SK-N-SH treated with all-trans-retinoic acid at 6 μM for 48 hours (cell line): ENCODE measurements at regions not wholly inside any gene's neighbourhood (a gene's known extent, or its start where the extent isn't known, plus 50 kb on each side); places are given as distances from the start of the nearest gene placed in this dataset.

ENCODE experiments used
- ATAC-seq: fragments of 200-7000 bp; cut with Tn5 transposase; 3 replicates; pipeline ENCODE4 v1.9.1; 2020; ENCODE audit warnings: mild to moderate bottlenecking, moderate library complexity
- ARNTL ChIP-seq: fragments of 450-650 bp; formaldehyde crosslinking; IDR thresholded peaks from 2 replicates; pipeline ENCODE4 v1.5.0; 2020; ENCODE audit warnings: low read depth, mild to moderate bottlenecking, moderate library complexity, borderline replicate concordance
- BACH2 ChIP-seq: fragments of 250-450 bp; sonication (Bioruptor Pico); IDR thresholded peaks from 2 replicates; pipeline ENCODE4 v1.9.0; 2021; ENCODE audit warnings: mild to moderate bottlenecking, borderline replicate concordance
- CREB5 ChIP-seq: fragments of 250-450 bp; sonication (Bioruptor Pico); IDR thresholded peaks from 2 replicates; pipeline ENCODE4 v1.5.1; 2020; ENCODE audit warnings: low read depth, mild to moderate bottlenecking, moderate library complexity
- CSDC2 ChIP-seq: fragments of 250-450 bp; sonication (Bioruptor Pico); IDR thresholded peaks from 2 replicates; pipeline ENCODE4 v1.5.0; 2020; ENCODE audit warnings: mild to moderate bottlenecking, moderate library complexity
- CSRNP3 ChIP-seq: fragments of 250-450 bp; sonication (Bioruptor Pico); IDR thresholded peaks from 2 replicates; pipeline ENCODE4 v1.5.1; 2021; ENCODE audit warnings: mild to moderate bottlenecking, moderate library complexity
- ESRRG ChIP-seq: fragments of 250-450 bp; sonication (Bioruptor Pico); IDR thresholded peaks from 2 replicates; pipeline ENCODE4 v1.6.1; 2021; ENCODE audit warnings: mild to moderate bottlenecking
- ISL1 ChIP-seq: fragments of 250-450 bp; sonication (Bioruptor Pico); IDR thresholded peaks from 2 replicates; pipeline ENCODE4 v2.1.2; 2022; ENCODE audit warnings: mild to moderate bottlenecking, moderate library complexity
- OSR1 ChIP-seq: fragments of 250-450 bp; sonication (Bioruptor Pico); IDR thresholded peaks from 2 replicates; pipeline ENCODE4 v1.8.0; 2022; ENCODE audit warnings: moderate library complexity, mild to moderate bottlenecking, inconsistent platforms
- PATZ1 ChIP-seq: fragments of 250-450 bp; sonication (Bioruptor Pico); IDR thresholded peaks from 2 replicates; pipeline ENCODE4 v1.8.0; 2020; ENCODE audit warnings: mild to moderate bottlenecking, moderate library complexity, borderline replicate concordance
- POU6F1 ChIP-seq: fragments of 250-450 bp; sonication (Bioruptor Pico); IDR thresholded peaks from 2 replicates; pipeline ENCODE4 v1.8.0; 2021; ENCODE audit warnings: low read depth, mild to moderate bottlenecking, moderate library complexity, borderline replicate concordance
- PPARA ChIP-seq: fragments of 250-450 bp; sonication (Bioruptor Pico); IDR thresholded peaks from 2 replicates; pipeline ENCODE4 v1.5.0; 2020; ENCODE audit warnings: mild to moderate bottlenecking, borderline replicate concordance
- RARB ChIP-seq: fragments of 250-450 bp; sonication (Bioruptor Pico); IDR thresholded peaks from 2 replicates; pipeline ENCODE4 v1.8.0; 2021; ENCODE audit warnings: mild to moderate bottlenecking, moderate library complexity
- SNAI2 ChIP-seq: fragments of 250-450 bp; sonication (Bioruptor Pico); IDR thresholded peaks from 2 replicates; pipeline ENCODE4 v1.5.0; 2020; ENCODE audit warnings: mild to moderate bottlenecking, moderate library complexity
- TCF4 ChIP-seq: fragments of 250-450 bp; sonication (Bioruptor Pico); IDR thresholded peaks from 2 replicates; pipeline ENCODE4 v1.8.0; 2021; ENCODE audit warnings: mild to moderate bottlenecking, moderate library complexity, borderline replicate concordance
- TOX ChIP-seq: fragments of 250-450 bp; sonication (Bioruptor Pico); IDR thresholded peaks from 2 replicates; pipeline ENCODE4 v1.8.0; 2021; ENCODE audit warnings: mild to moderate bottlenecking, moderate library complexity, borderline replicate concordance
- TSHZ2 ChIP-seq: fragments of 250-450 bp; sonication (Bioruptor Pico); IDR thresholded peaks from 2 replicates; pipeline ENCODE4 v1.5.0; 2020; ENCODE audit warnings: mild to moderate bottlenecking, moderate library complexity
- ZFP30 ChIP-seq: fragments of 450-650 bp; formaldehyde crosslinking; IDR thresholded peaks from 2 replicates; pipeline ENCODE4 v1.5.0; 2022; ENCODE audit warnings: mild to moderate bottlenecking, moderate library complexity
- ZNF565 ChIP-seq: fragments of 450-650 bp; formaldehyde crosslinking; conservative IDR thresholded peaks from 2 replicates; pipeline ENCODE4 v1.5.0; 2020; ENCODE audit warnings: low read depth, mild to moderate bottlenecking, moderate library complexity
- ZNF70 ChIP-seq: fragments of 450-650 bp; formaldehyde crosslinking; IDR thresholded peaks from 2 replicates; pipeline ENCODE4 v1.5.0; 2020; ENCODE audit warnings: mild to moderate bottlenecking, moderate library complexity
- ZNF8 ChIP-seq: fragments of 450-650 bp; formaldehyde crosslinking; IDR thresholded peaks from 2 replicates; pipeline ENCODE4 v1.5.0; 2020; ENCODE audit warnings: mild to moderate bottlenecking, moderate library complexity

GRCh38 chr12:98409548-98409947 is 105.8 kb upstream of the TMPO start:
- no peak for ATAC-seq
- no peak for TF ChIP-seq ISL1 (CRISPR knock-in tag)

GRCh38 chr12:98410356-98410755 is 105.0 kb upstream of the TMPO start:
- ATAC-seq = no peak
- TF ChIP-seq RARB (CRISPR knock-in tag) (no peak), PATZ1 (CRISPR knock-in tag) (no peak), CREB5 (CRISPR knock-in tag) (no peak), ARNTL (CRISPR knock-in tag) (no peak), OSR1 (CRISPR knock-in tag) (no peak), ZNF565 (CRISPR knock-in tag) (no peak), ESRRG (CRISPR knock-in tag) (no peak), ZNF8 (no peak), ZFP30 (CRISPR knock-in tag) (no peak), ZNF70 (CRISPR knock-in tag) (no peak), BACH2 (no peak), CSRNP3 (CRISPR knock-in tag) (no peak), SNAI2 (no peak), TSHZ2 (no peak), POU6F1 (no peak), TOX (CRISPR knock-in tag) (no peak), PPARA (CRISPR knock-in tag) (no peak), CSDC2 (no peak)
- TF ChIP-seq, all 23 proteins: peak for 0

GRCh38 chr12:98416845-98417244 is 98.5 kb upstream of the TMPO start:
- peak; percentile 52 for ATAC-seq
- TF ChIP-seq RARB (CRISPR knock-in tag) (no peak), BACH2 (no peak), ESRRG (CRISPR knock-in tag) (no peak), CREB5 (CRISPR knock-in tag) (no peak), PATZ1 (CRISPR knock-in tag) (no peak), ARNTL (CRISPR knock-in tag) (no peak), SNAI2 (no peak), ZNF70 (CRISPR knock-in tag) (no peak), POU6F1 (no peak), TSHZ2 (no peak), TCF4 (no peak), ZNF8 (no peak)
